Stomach (tissue), 8 donors: ENCODE measurements at regions not wholly inside any gene's neighbourhood (a gene's known extent, or its start where the extent isn't known, plus 50 kb on each side); places are given as distances from the start of the nearest gene placed in this dataset.

Experiments
- DNase-seq, 2 donors: peaks; one replicate each; pipeline versions ENCODE4 v3.0.0 to v3.0.0-alpha.2; 2013 to 2019
- H3K27ac ChIP-seq, 5 donors: fragments of 200-600 bp in 4 of 5; sonication (generic) in 4 of 5; one replicate each; pipeline ENCODE4 v1.5.1; 2013 to 2019; ENCODE audit warnings: mild to moderate bottlenecking in 1 of 5, moderate library complexity in 1 of 5
- H3K27me3 ChIP-seq, 3 donors: fragments of 200-600 bp; sonication (generic); one replicate each; pipeline ENCODE4 v1.5.1; 2017 to 2019; ENCODE audit warnings: mixed run types in 1 of 3
- H3K36me3 ChIP-seq, 4 donors: fragments of 200-600 bp; sonication (generic); 1 replicate in 3 of 4; 2 replicates in 1 of 4; pipeline ENCODE4 v1.5.1; 2016 to 2019
- H3K4me1 ChIP-seq, 4 donors: fragments of 200-600 bp; sonication (generic); one replicate each; pipeline ENCODE4 v1.5.1; 2016 to 2019
- H3K4me3 ChIP-seq, 4 donors: fragments of 200-600 bp; sonication (generic) in 3 of 4; one replicate each; pipeline ENCODE4 v1.5.1; 2016 to 2019; ENCODE audit warnings: mild to moderate bottlenecking in 1 of 4
- H3K9me3 ChIP-seq, 4 donors: fragments of 200-600 bp; sonication (generic); one replicate each; pipeline ENCODE4 v1.5.1; 2016 to 2019
- CTCF ChIP-seq, 7 experiments: fragments of 450-650 bp in 4 of 7; fragments of 200-600 bp in 3 of 7; sonication (generic) in 3 of 7; IDR thresholded peaks; one replicate each; pipeline ENCODE4 v1.5.1; 2016 to 2019; ENCODE audit warnings: antibody characterized with exemption in 7 of 7, control low read depth in 2 of 7, mild to moderate bottlenecking in 1 of 7
- EP300 ChIP-seq: sonication (generic); formaldehyde crosslinking; IDR thresholded peaks from one replicate; pipeline ENCODE4 v1.6.1; 2017; ENCODE audit warnings: antibody characterized with exemption
- POLR2A ChIP-seq, 4 donors: fragments of 450-650 bp; IDR thresholded peaks; one replicate each; pipeline ENCODE4 v1.6.1; 2016; ENCODE audit warnings: antibody characterized with exemption in 4 of 4, control low read depth in 2 of 4, mild to moderate bottlenecking in 1 of 4, moderate library complexity in 1 of 4
- POLR2AphosphoS5 ChIP-seq, 3 donors: sonication (generic); formaldehyde crosslinking; IDR thresholded peaks; one replicate each; pipeline ENCODE4 v1.6.1; 2016; ENCODE audit warnings: antibody characterized with exemption in 3 of 3
- WGBS, 5 donors: extraction: QIAGEN DNeasy Blood & Tissue Kit in 3 of 5; methylation state at CpG; one replicate each; pipeline versions ENCODE4 v1.1.5 to v1.1.7; 2013 to 2018; 5-methylcytosine and 5-hydroxymethylcytosine counted together
- intact Hi-C: fragments of 100-400 bp; cut with DNase I; formaldehyde crosslinking; loops from one replicate; pipeline ENCODE4 v1.15.1; 2023; ENCODE audit warnings: low total_unique reads
- donor health status: healthy with polysubstance abuse.
- donor health status: Bipolar disorder and iron deficiency.
- donor health status: healthy.

GRCh38 chr4:95959633-95960032 lies 119.7 kb downstream of the PDHA2 start:
- 74 to 81% (median 80%) methylated on average over 2 of the region's 2 CpGs for WGBS, 5 donors
- intact Hi-C loops = no loop called here
- no peak for DNase-seq

GRCh38 chr4:95963456-95963855 lies 123.6 kb downstream of the PDHA2 start:
- no peak for DNase-seq
- WGBS, 5 donors = 49 to 57% (median 56%) methylated on average over 3 of the region's 3 CpGs
- H3K9me3 ChIP-seq = no peaks in the 10 kb centered on the region
- intact Hi-C loops = no loop called here
- no peaks in the 10 kb centered on the region for H3K4me1 ChIP-seq
- TF ChIP-seq EP300 = no peak
- TF ChIP-seq POLR2A (IDR thresholded peaks at IDR 0.05) = no peak
- no peak for TF ChIP-seq POLR2AphosphoS5 (IDR thresholded peaks at IDR 0.05)
- TF ChIP-seq CTCF (IDR thresholded peaks at IDR 0.05) = no peak
- H3K4me3 ChIP-seq = no peak overlapping the region
- no peaks in the 10 kb centered on the region for H3K36me3 ChIP-seq
- H3K27me3 ChIP-seq = no peaks in the 10 kb centered on the region
- no peak overlapping the region for H3K27ac ChIP-seq

More at GRCh38 chr4:95959633-95960032, 119.7 kb downstream of the PDHA2 start:
- H3K36me3 ChIP-seq = no peaks in the 10 kb centered on the region
- no peaks in the 10 kb centered on the region for H3K4me1 ChIP-seq
- TF ChIP-seq EP300 (no peak), CTCF (IDR thresholded peaks at IDR 0.05) (no peak), POLR2A (IDR thresholded peaks at IDR 0.05) (no peak), POLR2AphosphoS5 (IDR thresholded peaks at IDR 0.05) (no peak)
- no peaks in the 10 kb centered on the region for H3K27me3 ChIP-seq
- H3K4me3 ChIP-seq = no peak overlapping the region
- no peak overlapping the region for H3K27ac ChIP-seq
- no peaks in the 10 kb centered on the region for H3K9me3 ChIP-seq

- intact Hi-C loops = no loop called here
- H3K27ac ChIP-seq = no peak overlapping the region
- 89 to 95% (median 92%) methylated on average over 9 to 13 of the region's 13 CpGs for WGBS, 5 donors
- no peak overlapping the region for H3K4me3 ChIP-seq
- no peaks in the 10 kb centered on the region for H3K27me3 ChIP-seq
- H3K36me3 ChIP-seq = no peaks in the 10 kb centered on the region
- no peaks in the 10 kb centered on the region for H3K4me1 ChIP-seq
- peaks cover 0 to 23% (median 6%) of the 10 kb centered on the region in 4 donors for H3K9me3 ChIP-seq
- DNase-seq = no peak
- TF ChIP-seq POLR2AphosphoS5 (IDR thresholded peaks at IDR 0.05) (no peak), POLR2A (IDR thresholded peaks at IDR 0.05) (no peak)
These were observed 140.3 kb downstream of the PDHA2 start for GRCh38 chr4:95979961-95980876.

GRCh38 chr4:95980877-95981360 lies 141.0 kb downstream of the PDHA2 start:
- H3K9me3 ChIP-seq = peaks cover 0 to 23% (median 6%) of the 10 kb centered on the region in 4 donors
- no peaks in the 10 kb centered on the region for H3K27me3 ChIP-seq
- no peak for DNase-seq
- no peak overlapping the region for H3K4me3 ChIP-seq
- TF ChIP-seq EP300 (no peak), POLR2A (IDR thresholded peaks at IDR 0.05) (no peak), CTCF (IDR thresholded peaks at IDR 0.05) (no peak), POLR2AphosphoS5 (IDR thresholded peaks at IDR 0.05) (no peak)
- H3K36me3 ChIP-seq = no peaks in the 10 kb centered on the region
- H3K27ac ChIP-seq = no peak overlapping the region
- intact Hi-C loops = no loop called here
- no peaks in the 10 kb centered on the region for H3K4me1 ChIP-seq
- 78 to 100% (median 90%) methylated on average over 1 to 3 of the region's 3 CpGs for WGBS, 5 donors

- TF ChIP-seq POLR2AphosphoS5 (IDR thresholded peaks at IDR 0.05) (no peak), EP300 (no peak), CTCF (IDR thresholded peaks at IDR 0.05) (no peak), POLR2A (IDR thresholded peaks at IDR 0.05) (no peak)
- DNase-seq = no peak
- Histone ChIP-seq H3K4me1 (no peaks in the 10 kb centered on the region), H3K4me3 (no peak overlapping the region), H3K27me3 (no peaks in the 10 kb centered on the region), H3K27ac (no peak overlapping the region), H3K9me3 (peaks cover 0 to 23% (median 6%) of the 10 kb centered on the region in 4 donors), H3K36me3 (no peaks in the 10 kb centered on the region)
- WGBS, 5 donors = 84 to 100% (median 88%) methylated on average over 2 of the region's 2 CpGs
- intact Hi-C loops = no loop called here
These were observed 141.7 kb downstream of the PDHA2 start for GRCh38 chr4:95981591-95981990.
